ENCODE measurements at regions not wholly inside any gene's neighbourhood (a gene's known extent, or its start where the extent isn't known, plus 50 kb on each side); places are given as distances from the start of the nearest gene placed in this dataset.

DNA sequence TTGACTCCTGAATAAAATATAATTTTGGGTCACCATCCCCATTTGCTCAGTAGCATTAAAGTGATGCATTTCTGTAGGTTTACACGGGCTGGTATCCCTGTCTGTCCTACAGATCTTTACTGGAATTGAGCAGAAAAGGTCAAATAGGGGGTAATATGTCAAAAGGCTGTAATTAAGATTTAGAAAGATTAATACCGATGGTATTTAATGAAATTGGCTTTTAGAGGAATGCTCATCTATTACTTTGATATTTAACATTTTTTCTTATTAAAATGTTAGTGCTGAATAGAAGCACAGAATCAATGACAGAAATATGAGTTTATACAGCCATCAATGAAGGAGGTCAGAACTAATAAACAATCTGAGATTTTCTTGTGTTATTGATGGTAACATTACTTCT is 1762.2 kb upstream of the WWC1 start:
- TF ChIP-seq EZH2 (IDR thresholded peaks at IDR 0.05) (no peak), POLR2AphosphoS5 (IDR thresholded peaks at IDR 0.05; ENCODE audit: borderline replicate concordance, low read depth, low read length) (no peak), FOXP2 (optimal IDR thresholded peaks at IDR 0.05; ENCODE audit: control extremely low read depth, extremely low read length, insufficient read depth) (no peak)
